Heart left ventricle (tissue), 16 donors: ENCODE measurements at regions not wholly inside any gene's neighbourhood (a gene's known extent, or its start where the extent isn't known, plus 50 kb on each side); places are given as distances from the start of the nearest gene placed in this dataset.

Source experiments
- ATAC-seq, 4 donors: fragments of 200-7000 bp; cut with Tn5 transposase; one replicate each; pipeline ENCODE4 v1.9.1; 2020 to 2022; ENCODE audit warnings: moderate library complexity in 4 of 4, mild to moderate bottlenecking in 3 of 4, moderate number of reproducible peaks in 1 of 4
- DNase-seq, 5 donors: peaks; one replicate each; pipeline ENCODE4 v3.0.0-alpha.2; 2020
- H3K27ac ChIP-seq, 12 donors: fragments of 200-600 bp; sonication (generic) in 4 of 12; one replicate each; pipeline versions ENCODE4 v1.5.0 to v1.8.0; 2016 to 2022; ENCODE audit warnings: mild to moderate bottlenecking in 2 of 12
- H3K27me3 ChIP-seq, 9 donors: fragments of 200-600 bp; sonication (generic) in 2 of 9; one replicate each; pipeline versions ENCODE4 v1.5.1 to v1.8.0; 2016 to 2022; ENCODE audit warnings: mild to moderate bottlenecking in 3 of 9
- H3K36me3 ChIP-seq, 9 donors: fragments of 200-600 bp; sonication (generic) in 2 of 9; one replicate each; pipeline versions ENCODE4 v1.5.0 to v1.8.0; 2018 to 2022; ENCODE audit warnings: mild to moderate bottlenecking in 2 of 9
- H3K4me1 ChIP-seq, 12 donors: fragments of 200-600 bp; sonication (generic) in 4 of 12; one replicate each; pipeline versions ENCODE4 v1.5.0 to v1.8.0; 2016 to 2022; ENCODE audit warnings: mild to moderate bottlenecking in 3 of 12
- H3K4me3 ChIP-seq, 12 donors: fragments of 200-600 bp; sonication (generic) in 4 of 12; one replicate each; pipeline versions ENCODE4 v1.5.0 to v1.8.0; 2017 to 2022; ENCODE audit warnings: mild to moderate bottlenecking in 9 of 12, moderate library complexity in 4 of 12
- H3K9me3 ChIP-seq, 12 donors: fragments of 200-600 bp; sonication (generic) in 4 of 12; one replicate each; pipeline versions ENCODE4 v1.5.0 to v1.8.0; 2016 to 2022; ENCODE audit warnings: mild to moderate bottlenecking in 1 of 12
- POLR2A ChIP-seq, 2 donors: fragments of 450-650 bp; IDR thresholded peaks; one replicate each; pipeline ENCODE4 v1.6.1; 2017; ENCODE audit warnings: antibody characterized with exemption in 2 of 2, mild to moderate bottlenecking in 2 of 2, moderate library complexity in 2 of 2
- WGBS, 4 donors: extraction: QIAGEN DNeasy Blood & Tissue Kit in 2 of 4; methylation state at CpG; one replicate each; pipeline versions ENCODE4 v1.1.5 to v1.1.7; 2013 to 2018; 5-methylcytosine and 5-hydroxymethylcytosine counted together
- intact Hi-C, 10 donors: fragments of 100-400 bp; cut with DNase I; formaldehyde crosslinking; loops; one replicate each; pipeline versions ENCODE4 v1.11.1 to v1.14.2; 2022
- TF ChIP-seq, protein P1 (sequence below), 12 donors: fragments of 200-600 bp; sonication (generic) in 4 of 12; IDR thresholded peaks; one replicate each; pipeline versions ENCODE4 v1.5.0 to v1.8.0; 2018 to 2022; ENCODE audit warnings: antibody characterized with exemption in 12 of 12, mild to moderate bottlenecking in 5 of 12
- donor health status: ischemic (EF 13 %, LVEDD 7.1; RV severe dilation, severe dysfunction).
- donor health status: healthy with polysubstance abuse.
- donor health status: DM: no; HTN: yes; CAD: no.
- donor health status: DM: no; HTN: no; CAD: no.
- donor health status: ischemic (EF 25% LVEDD 6.9; RV normal size, moderate dysfunction).
- donor health status: ischemic (EF 25% LVEDD 5.7; RV mildly dilated, moderate dysfunction).
- donor health status: healthy.
- donor health status: DM: yes; HTN: yes; CAD: no.
- donor health status: ischemic (EF 35%, LVEDD 5.7; RV mildly dilated, moderate dysfunction).
- donor health status: nonischemic (EF 11% LVEDD 7.7; RV severe dilation, severe dysfunction).
- donor health status: DM: yes; HTN: yes; CAD: no.
- donor health status: PGD.
- donor health status: ischemic (EF 29% LVEDD 5.4; RV normal size, mild dysfunction).
- donor health status: nonischemic (EF 23%, LVEDD 6.1; RV moderate dilation, normal function).

DNA sequence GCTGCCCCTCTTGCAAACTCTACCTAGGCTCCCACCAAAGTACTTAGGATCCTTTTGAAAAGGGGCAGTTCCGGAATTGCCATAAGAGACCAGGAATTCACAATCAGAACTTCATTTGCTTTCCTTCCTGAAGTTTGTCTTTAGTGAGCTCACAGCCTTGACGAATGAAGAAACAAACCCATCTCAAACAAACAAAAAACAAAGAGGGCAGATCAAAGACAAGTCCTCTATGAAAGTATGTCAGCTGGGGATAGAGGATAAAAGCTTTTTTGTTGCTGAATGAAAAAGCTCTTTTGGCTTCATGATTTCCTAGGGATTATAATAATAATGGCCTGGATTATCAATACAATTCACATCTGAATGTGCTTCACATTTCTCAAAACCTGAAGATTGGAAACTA lies 357.9 kb upstream of the DUSP10 start:
- Histone ChIP-seq H3K4me1 (peaks cover 0 to 11% (median 0%) of the 10 kb centered on the region in 12 donors), H3K27ac (no peak overlapping the region), H3K9me3 (no peaks in the 10 kb centered on the region), H3K27me3 (peaks cover 0 to 7% (median 0%) of the 10 kb centered on the region in 9 donors), H3K4me3 (no peak overlapping the region), H3K36me3 (no peaks in the 10 kb centered on the region)
- TF ChIP-seq, protein P1, sequence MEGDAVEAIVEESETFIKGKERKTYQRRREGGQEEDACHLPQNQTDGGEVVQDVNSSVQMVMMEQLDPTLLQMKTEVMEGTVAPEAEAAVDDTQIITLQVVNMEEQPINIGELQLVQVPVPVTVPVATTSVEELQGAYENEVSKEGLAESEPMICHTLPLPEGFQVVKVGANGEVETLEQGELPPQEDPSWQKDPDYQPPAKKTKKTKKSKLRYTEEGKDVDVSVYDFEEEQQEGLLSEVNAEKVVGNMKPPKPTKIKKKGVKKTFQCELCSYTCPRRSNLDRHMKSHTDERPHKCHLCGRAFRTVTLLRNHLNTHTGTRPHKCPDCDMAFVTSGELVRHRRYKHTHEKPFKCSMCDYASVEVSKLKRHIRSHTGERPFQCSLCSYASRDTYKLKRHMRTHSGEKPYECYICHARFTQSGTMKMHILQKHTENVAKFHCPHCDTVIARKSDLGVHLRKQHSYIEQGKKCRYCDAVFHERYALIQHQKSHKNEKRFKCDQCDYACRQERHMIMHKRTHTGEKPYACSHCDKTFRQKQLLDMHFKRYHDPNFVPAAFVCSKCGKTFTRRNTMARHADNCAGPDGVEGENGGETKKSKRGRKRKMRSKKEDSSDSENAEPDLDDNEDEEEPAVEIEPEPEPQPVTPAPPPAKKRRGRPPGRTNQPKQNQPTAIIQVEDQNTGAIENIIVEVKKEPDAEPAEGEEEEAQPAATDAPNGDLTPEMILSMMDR (IDR thresholded peaks at IDR 0.05): no peak
- TF ChIP-seq POLR2A (IDR thresholded peaks at IDR 0.05): no peak
- ATAC-seq: no peak
- intact Hi-C loops: loop anchor here in 5 of 10 donors (5.0 to 10.0 kb wide), 2 partner anchors 355 to 358 kb away; no protein-coding TSS in a partner anchor
- 49 to 84% (median 78%) methylated on average over 2 of the region's 2 CpGs for WGBS, 4 donors
- no peak for DNase-seq

DNA sequence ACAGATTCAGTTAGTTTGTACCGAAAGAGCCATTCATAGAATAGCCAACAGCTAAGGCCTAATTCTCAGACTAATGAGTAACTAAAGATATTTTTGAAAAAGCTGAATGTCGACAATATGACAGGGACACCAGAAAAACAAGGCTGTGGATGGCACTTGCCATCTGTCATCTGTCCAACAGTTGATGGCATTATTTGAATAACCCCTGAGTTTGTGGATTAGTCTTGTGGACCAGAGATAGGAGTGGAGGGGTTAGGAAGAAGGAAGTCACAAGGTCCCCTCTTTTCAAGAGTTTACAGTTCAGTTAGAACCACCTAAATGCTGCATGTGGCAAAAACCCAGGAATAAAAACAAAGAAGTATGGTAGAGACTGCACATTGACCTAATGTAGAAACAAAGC lies 356.5 kb upstream of the DUSP10 start:
- H3K36me3 ChIP-seq: no peaks in the 10 kb centered on the region
- TF ChIP-seq, protein P1 (IDR thresholded peaks at IDR 0.05): no peak
- TF ChIP-seq POLR2A (IDR thresholded peaks at IDR 0.05): no peak
- peaks cover 0 to 8% (median 0%) of the 10 kb centered on the region in 12 donors for H3K4me1 ChIP-seq
- no peak overlapping the region for H3K4me3 ChIP-seq
- intact Hi-C loops: loop anchor here in 4 of 10 donors (5.0 to 10.0 kb wide), 2 partner anchors 356 to 359 kb away; no protein-coding TSS in a partner anchor
- DNase-seq (no peak), ATAC-seq (no peak)
- no peak overlapping the region for H3K27ac ChIP-seq
- no peaks in the 10 kb centered on the region for H3K9me3 ChIP-seq
- peaks cover 0 to 4% (median 0%) of the 10 kb centered on the region in 9 donors for H3K27me3 ChIP-seq
- WGBS, 4 donors: 21 to 82% (median 43%) methylated on average over 2 of the region's 2 CpGs

DNA sequence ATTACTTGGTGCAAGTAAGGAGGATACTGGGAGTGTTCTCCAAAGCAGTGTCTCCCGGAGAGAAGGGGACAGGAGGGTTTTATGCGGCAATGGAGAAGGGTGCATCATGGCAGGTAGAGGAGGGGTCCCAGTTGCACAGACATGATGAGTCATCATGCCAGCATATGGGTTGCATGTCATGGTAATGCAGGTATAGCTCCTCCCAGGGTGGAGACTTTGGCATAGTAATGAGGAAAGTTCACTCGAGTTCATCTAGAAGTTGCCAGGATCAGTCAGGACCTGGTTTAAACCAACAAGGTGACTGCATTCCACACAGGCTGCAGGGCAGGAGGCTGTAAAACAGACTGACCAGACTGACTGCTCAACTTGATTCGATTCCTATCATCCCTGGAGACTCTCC lies 355.7 kb upstream of the DUSP10 start:
- TF ChIP-seq, protein P1 (IDR thresholded peaks at IDR 0.05): no peak
- no peak for TF ChIP-seq POLR2A (IDR thresholded peaks at IDR 0.05)
- H3K36me3 ChIP-seq: no peaks in the 10 kb centered on the region
- peaks cover 0 to 7% (median 0%) of the 10 kb centered on the region in 9 donors for H3K27me3 ChIP-seq
- intact Hi-C loops: loop anchor here in 5 of 10 donors (2.0 to 10.0 kb wide), 3 partner anchors 357 to 360 kb away; no protein-coding TSS in a partner anchor
- no peak overlapping the region for H3K27ac ChIP-seq
- no peak for DNase-seq
- H3K4me3 ChIP-seq: no peak overlapping the region
- ATAC-seq: no peak
- WGBS, 4 donors: 79 to 84% (median 81%) methylated on average over 4 of the region's 4 CpGs
- no peaks in the 10 kb centered on the region for H3K9me3 ChIP-seq
- H3K4me1 ChIP-seq: peaks cover 0 to 8% (median 0%) of the 10 kb centered on the region in 12 donors

DNA sequence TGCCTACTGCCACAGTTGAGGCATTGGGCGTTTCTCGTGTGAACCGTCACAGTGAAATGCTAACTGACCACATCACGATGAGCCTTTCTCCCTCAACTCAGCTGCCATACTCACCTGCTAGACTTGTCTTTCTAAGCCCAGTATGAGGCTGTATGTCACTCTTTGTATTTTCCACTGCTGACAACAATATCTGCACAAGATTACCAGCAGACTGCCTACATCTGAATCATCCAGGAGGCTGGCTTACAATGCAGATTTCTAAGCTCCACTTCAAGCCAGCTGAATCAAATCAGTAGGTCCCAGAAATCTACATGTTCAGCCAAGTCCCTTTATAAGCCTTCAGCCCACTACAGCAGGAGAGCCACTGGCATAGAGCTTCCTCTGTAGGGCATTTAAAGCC lies 355.0 kb upstream of the DUSP10 start:
- peak in 2 of 4 donors; percentile 31 to 70 for ATAC-seq
- TF ChIP-seq, protein P1 (IDR thresholded peaks at IDR 0.05): no peak
- TF ChIP-seq POLR2A (IDR thresholded peaks at IDR 0.05): no peak
- H3K27ac ChIP-seq: no peak overlapping the region

More for the DNA sequence above, 355.0 kb upstream of the DUSP10 start:
- Histone ChIP-seq H3K36me3 (no peaks in the 10 kb centered on the region), H3K4me3 (no peak overlapping the region), H3K4me1 (peaks cover 0 to 8% (median 0%) of the 10 kb centered on the region in 12 donors), H3K27me3 (peaks cover 0 to 8% (median 0%) of the 10 kb centered on the region in 9 donors), H3K9me3 (no peaks in the 10 kb centered on the region)
- DNase-seq: no peak
- whole genome bisulfite sequencing, 4 donors: 58 to 83% (median 68%) methylated on average over 4 of the region's 4 CpGs
- intact Hi-C loops: loop anchor here in 7 of 10 donors (1.0 to 10.0 kb wide), 4 partner anchors 358 to 360 kb away; no protein-coding TSS in a partner anchor
